ENCODE measurements at regions not wholly inside any gene's neighbourhood (a gene's known extent, or its start where the extent isn't known, plus 50 kb on each side); places are given as distances from the start of the nearest gene placed in this dataset.

GRCh38 chr2:198782734-198783133 is 675.0 kb downstream of the SATB2 start:
- FAIRE-seq = no peak

- no peak for FAIRE-seq
Observed at GRCh38 chr2:198776616-198777406, 680.9 kb downstream of the SATB2 start.

DNA sequence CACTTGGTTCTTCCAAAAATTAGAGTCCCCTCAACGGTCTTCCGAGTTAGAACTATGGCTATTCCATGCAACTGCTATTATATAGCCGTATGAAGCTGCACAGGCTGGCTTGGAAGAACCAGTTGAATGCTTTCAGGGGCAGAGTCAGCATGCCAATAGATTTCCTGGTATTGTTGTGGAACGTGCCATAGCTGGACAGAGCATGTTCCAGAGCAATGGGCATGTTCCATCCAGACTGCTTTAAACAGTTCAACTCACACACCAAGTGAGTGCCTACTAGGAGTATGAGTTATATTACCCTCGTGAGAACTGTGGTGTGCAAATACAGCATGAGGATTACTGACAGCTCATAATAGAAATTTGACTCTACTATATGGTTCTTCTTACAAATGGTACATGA is 682.0 kb downstream of the SATB2 start:
- no peak for FAIRE-seq

DNA sequence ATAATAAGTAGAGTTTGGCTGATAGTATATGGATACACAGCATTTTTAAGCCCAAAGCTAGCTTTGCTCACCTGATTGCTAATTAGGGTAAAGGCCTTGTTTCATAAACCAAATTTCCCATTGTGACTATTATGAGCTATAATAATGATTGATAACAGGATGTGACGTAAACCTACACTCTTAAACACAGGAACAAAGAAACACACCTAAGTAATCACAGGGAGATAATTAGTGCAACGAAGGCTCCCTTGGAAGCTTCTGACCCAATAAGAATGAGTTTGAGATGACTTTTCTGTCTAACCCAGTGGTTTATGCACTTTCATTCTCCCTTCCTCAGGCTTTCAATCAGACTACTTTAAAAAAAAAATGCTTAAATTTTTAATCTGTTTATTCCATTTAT is 683.2 kb downstream of the SATB2 start:
- no peak for FAIRE-seq

- FAIRE-seq = no peak
Observed at GRCh38 chr2:198767694-198768093, 690.0 kb downstream of the SATB2 start.

GRCh38 chr2:198763793-198764192 is 693.9 kb downstream of the SATB2 start:
- no peak for FAIRE-seq

GRCh38 chr2:198762441-198762840 is 695.3 kb downstream of the SATB2 start:
- FAIRE-seq = no peak

DNA sequence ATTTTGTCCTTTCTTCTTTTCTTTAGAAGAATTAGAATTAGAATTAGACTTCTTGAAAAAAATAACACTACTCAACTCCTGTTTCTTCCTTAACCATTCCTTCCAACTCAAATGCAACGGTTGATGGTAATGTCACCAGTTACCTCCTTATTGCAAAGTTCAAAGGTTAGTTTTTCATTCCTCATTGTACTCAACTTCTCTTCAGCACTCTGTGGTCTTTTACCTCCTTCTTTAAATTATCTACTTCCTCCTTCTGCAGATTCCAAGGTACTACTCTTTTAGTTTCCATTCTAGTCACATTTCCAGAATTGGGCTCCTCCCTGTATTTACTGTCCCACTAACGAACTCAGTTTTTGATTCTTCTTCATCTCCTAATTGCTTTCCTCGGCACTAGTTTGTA is 700.7 kb downstream of the SATB2 start:
- no peak for FAIRE-seq

GRCh38 chr2:198756166-198756565 is 701.6 kb downstream of the SATB2 start:
- no peak for FAIRE-seq

GRCh38 chr2:198753101-198753500 is 704.6 kb downstream of the SATB2 start:
- FAIRE-seq = no peak

- FAIRE-seq = no peak
Observed at GRCh38 chr2:198749364-198749763, 708.4 kb downstream of the SATB2 start.

DNA sequence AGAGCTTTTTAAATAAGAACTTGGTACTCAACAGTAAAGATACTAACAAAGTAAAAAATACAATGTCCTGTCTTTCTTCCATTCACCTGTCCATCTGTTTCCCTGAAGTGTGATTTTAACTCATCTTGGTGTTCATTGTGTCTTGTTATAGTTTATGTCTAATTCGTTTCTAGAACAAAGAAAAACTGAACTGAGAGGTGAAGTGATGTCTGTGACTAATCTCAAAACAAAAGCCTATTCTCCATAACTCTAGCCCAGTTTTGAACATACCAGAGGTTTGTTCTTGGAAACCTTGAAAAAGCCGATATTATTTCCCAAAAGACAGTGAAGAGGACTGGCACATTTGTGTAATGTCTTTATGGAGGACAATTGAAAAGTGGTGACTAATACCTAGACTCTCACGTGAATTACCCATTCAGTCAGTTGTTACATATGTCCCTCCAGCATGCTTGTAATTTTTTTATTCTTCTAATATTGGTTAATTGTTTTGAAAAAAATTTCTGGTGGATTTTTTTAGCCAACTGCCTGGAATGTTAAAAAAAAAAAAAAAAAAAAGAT is 725.8 kb downstream of the SATB2 start:
- FAIRE-seq = no peak

DNA sequence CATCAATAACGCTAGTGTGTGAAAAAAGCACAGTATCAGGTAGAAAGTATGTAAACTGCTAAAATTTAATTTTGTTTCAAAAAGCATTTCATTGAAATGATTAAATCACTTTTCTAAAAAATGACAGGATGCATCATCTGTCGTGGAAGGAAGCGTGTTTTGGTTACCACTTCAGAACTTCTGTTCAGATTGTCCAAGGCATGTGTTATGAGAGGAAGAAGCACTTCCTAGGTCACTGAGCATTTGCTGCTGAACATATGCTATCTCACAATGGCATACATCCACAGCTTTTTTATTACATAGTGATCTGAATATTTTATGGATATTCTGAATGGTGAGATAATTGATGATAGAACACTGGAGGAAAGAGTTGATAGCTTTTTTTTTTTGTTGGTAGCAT is 737.5 kb downstream of the SATB2 start:
- FAIRE-seq = no peak

DNA sequence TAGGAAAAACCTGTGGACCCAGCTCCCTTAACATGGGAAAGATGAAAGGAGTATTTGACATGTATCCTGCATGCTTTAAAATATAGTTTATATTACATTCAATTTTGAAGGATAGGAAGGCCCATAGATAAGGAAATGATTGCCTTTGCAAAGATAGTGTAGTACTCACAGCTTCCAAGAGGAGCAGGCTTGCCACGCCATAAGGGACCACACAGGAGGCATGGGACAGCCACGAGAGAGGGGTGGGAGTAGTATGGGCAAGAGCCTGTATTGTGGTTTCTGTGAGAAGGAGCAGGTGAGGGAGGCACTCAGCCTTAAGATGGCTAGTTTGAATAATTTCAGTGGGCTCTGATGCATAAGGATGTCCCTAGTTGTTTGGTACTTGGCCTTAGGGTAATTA is 740.3 kb downstream of the SATB2 start:
- no peak for FAIRE-seq

GRCh38 chr2:198715302-198715835 is 742.4 kb downstream of the SATB2 start:
- FAIRE-seq = no peak

DNA sequence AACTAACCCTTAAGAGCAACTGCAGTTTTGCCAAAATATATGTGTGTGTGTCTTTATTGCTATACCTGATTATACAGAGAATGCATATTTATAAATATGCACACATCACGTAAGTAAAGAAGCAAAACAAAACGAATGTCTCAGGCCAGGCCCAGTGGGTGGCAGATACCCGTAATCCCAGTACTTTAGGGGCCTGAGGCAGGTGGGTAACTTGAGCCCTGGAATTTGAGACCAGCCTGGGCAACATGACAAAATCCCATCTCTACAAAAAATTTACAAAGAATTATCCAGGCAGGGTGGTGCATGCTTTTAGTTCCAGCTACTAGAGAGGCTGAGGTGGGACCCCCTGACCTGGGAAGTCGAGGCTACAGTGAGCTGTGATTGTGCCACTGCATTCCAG is 745.3 kb downstream of the SATB2 start:
- FAIRE-seq = no peak

- FAIRE-seq = no peak
Observed at GRCh38 chr2:198711484-198711883, 746.3 kb downstream of the SATB2 start.

- no peak for FAIRE-seq
Observed at GRCh38 chr2:198710562-198710961, 747.2 kb downstream of the SATB2 start.

GRCh38 chr2:198706476-198707082 is 751.2 kb downstream of the SATB2 start:
- no peak for FAIRE-seq

GRCh38 chr2:198703281-198703680 is 754.5 kb downstream of the SATB2 start:
- FAIRE-seq = no peak

- no peak for FAIRE-seq
Observed at GRCh38 chr2:198702796-198703195, 754.9 kb downstream of the SATB2 start.

DNA sequence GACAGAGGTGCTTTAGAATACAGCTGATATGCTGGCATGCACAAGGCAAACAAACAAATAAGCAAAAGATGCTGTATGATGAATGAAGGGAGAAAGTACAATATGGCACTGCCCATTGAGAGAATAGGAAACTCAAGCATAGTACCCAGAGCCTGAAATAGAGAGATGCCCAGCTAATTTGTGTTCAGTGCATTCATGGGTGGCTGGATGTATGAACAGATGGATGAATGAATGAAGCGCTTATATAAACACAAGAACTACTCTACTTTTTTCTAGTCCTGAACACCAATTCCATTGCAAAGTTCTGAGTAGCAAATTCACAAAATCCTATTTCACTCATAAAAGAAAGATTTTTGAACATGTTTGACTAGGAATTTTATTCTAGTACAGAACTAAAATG is 756.3 kb downstream of the SATB2 start:
- no peak for FAIRE-seq

DNA sequence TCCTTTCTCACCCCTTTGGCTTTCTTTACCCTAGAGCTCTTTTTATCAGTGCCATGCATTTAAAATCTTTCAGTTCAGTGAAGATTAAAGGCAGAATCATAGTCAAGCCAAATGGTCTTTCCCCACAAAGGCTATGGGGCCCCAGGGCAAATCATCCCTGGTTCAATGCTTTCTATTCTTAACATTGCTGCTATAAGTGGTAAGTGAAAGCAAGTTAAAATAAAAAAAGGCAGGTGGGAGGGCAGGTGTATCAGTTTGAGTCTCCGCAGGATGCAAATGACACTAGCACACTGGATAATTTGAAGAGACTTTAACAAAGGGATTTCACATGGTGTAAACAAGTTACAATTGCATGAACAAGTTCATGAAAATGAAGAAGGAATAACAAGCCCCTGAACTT is 757.4 kb downstream of the SATB2 start:
- no peak for FAIRE-seq

DNA sequence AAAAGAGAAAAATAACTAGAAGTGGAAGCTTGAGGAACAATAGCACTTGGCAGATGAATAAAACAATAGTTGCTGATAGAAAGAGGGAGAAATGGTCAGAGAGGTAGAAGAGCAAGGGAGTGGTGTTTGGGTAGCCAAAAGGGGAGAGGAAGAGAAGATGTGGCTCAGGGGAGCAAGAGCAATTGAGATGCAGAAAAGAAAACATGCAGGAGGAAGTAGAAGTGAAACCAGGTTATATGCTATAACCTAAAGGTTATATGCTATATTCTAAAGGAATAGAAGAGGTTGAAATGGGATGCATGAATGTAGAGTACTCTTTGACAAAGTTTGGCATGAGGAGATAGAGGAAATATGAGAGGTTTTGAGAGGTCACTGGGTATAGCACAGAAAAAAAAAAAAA is 759.5 kb downstream of the SATB2 start:
- no peak for FAIRE-seq
